ENCODE measurements at regions not wholly inside any gene's neighbourhood (a gene's known extent, or its start where the extent isn't known, plus 50 kb on each side); places are given as distances from the start of the nearest gene placed in this dataset.

DNA sequence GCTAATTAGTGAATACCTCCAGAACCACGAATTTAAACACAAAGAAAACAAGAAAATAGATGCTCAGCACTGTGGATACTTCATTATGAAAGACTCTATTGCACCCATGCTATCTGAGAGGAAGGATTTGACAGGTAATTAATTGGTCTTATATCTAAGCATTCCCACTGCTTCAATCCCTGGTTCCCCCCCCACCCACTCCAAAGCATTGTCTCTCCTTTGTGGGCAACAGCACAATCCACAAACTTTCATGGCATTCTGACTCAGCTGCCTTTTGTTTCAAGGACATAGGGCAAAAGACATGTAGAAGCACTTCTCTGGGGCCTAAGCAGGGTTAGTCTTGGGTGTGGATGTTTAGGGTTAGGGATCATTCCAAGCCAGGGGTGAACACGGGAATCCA is 551.4 kb downstream of the BUD13 start:
- H3K79me2 ChIP-seq (ENCODE audit: insufficient read depth, low read length) = no peaks in the 10 kb centered on the region
- no TSS peak for BruUV-seq (replicated peaks)
- H3K36me3 ChIP-seq (replicated peaks in 1 of 2; ENCODE audit: control insufficient read depth in 1 of 2, insufficient read depth in 2 of 2, low read length in 2 of 2) = no peaks in the 10 kb centered on the region
- FAIRE-seq (no peak), ATAC-seq (no peak), DNase-seq (ENCODE audit: low spot score) (no peak)
- 3% methylated on average over 1 of the region's 2 CpGs for WGBS (ENCODE audit: low lambda C conversion rate)
- CTCF ChIA-PET (ENCODE audit: low intra/inter-chr PET ratio, low total read pairs) = no interaction called here
- no peak overlapping the region for H3K4me2 ChIP-seq (ENCODE audit: low read depth, low read length)
- H3K4me1 ChIP-seq (ENCODE audit: insufficient read depth, low read length) = peaks cover 6% of the 10 kb centered on the region; the same call in 1 of the 2 replicates
- intact Hi-C loops (cut with micrococcal nuclease; ENCODE audit: unreplicated experiment) = no loop called here
- H3K27me3 ChIP-seq (ENCODE audit: control insufficient read depth in 1 of 2, insufficient read depth in 2 of 2, low read length in 2 of 2) = peaks cover 0 to 3% of the 10 kb centered on the region in 2 experiments; a peak in 1 of 5 replicates
- no peaks in the 10 kb centered on the region for H3K9me3 ChIP-seq (ENCODE audit: low read length)
- POLR2A ChIA-PET = no interaction called here
- no peak overlapping the region for H3K4me3 ChIP-seq (replicated peaks in 1 of 3; ENCODE audit: insufficient read depth in 1 of 3, low read depth in 2 of 3, low read length in 3 of 3)
- no peak overlapping the region for H3K27ac ChIP-seq (ENCODE audit: extremely low read length, insufficient read depth, low read length)
- H2AFZ ChIP-seq (ENCODE audit: low read length) = no peak overlapping the region
- no peak overlapping the region for H3K9ac ChIP-seq (ENCODE audit: insufficient read depth, low read depth, low read length)
- in situ Hi-C loops (cut with HindIII; ENCODE audit: extremely low pct_ligation_motif_present, low pct_unique_long_range_greater_than_20kb) = no loop called here
- H4K20me1 ChIP-seq (ENCODE audit: insufficient read depth, low read length) = peaks cover 4% of the 10 kb centered on the region; the same call in 1 of the 2 replicates
- TF ChIP-seq JARID2 (CRISPR knock-in tag; IDR thresholded peaks at IDR 0.05; ENCODE audit: insufficient replicate concordance) (no peak), RFX3 (CRISPR knock-in tag; IDR thresholded peaks at IDR 0.05) (no peak), BCL6 (CRISPR knock-in tag; IDR thresholded peaks at IDR 0.05) (no peak), NR2F1 (CRISPR knock-in tag; IDR thresholded peaks at IDR 0.05) (no peak), ZNF383 (CRISPR knock-in tag; IDR thresholded peaks at IDR 0.05; ENCODE audit: borderline replicate concordance) (no peak), AHR (CRISPR knock-in tag; IDR thresholded peaks at IDR 0.05) (no peak), ZNF709 (CRISPR knock-in tag; IDR thresholded peaks at IDR 0.05) (no peak), TBX2 (CRISPR knock-in tag; IDR thresholded peaks at IDR 0.05; ENCODE audit: borderline replicate concordance) (no peak), ZNF121 (CRISPR knock-in tag; IDR thresholded peaks at IDR 0.05) (no peak), EEA1 (CRISPR knock-in tag; IDR thresholded peaks at IDR 0.05; ENCODE audit: borderline replicate concordance) (no peak)
- TF ChIP-seq, protein P1, sequence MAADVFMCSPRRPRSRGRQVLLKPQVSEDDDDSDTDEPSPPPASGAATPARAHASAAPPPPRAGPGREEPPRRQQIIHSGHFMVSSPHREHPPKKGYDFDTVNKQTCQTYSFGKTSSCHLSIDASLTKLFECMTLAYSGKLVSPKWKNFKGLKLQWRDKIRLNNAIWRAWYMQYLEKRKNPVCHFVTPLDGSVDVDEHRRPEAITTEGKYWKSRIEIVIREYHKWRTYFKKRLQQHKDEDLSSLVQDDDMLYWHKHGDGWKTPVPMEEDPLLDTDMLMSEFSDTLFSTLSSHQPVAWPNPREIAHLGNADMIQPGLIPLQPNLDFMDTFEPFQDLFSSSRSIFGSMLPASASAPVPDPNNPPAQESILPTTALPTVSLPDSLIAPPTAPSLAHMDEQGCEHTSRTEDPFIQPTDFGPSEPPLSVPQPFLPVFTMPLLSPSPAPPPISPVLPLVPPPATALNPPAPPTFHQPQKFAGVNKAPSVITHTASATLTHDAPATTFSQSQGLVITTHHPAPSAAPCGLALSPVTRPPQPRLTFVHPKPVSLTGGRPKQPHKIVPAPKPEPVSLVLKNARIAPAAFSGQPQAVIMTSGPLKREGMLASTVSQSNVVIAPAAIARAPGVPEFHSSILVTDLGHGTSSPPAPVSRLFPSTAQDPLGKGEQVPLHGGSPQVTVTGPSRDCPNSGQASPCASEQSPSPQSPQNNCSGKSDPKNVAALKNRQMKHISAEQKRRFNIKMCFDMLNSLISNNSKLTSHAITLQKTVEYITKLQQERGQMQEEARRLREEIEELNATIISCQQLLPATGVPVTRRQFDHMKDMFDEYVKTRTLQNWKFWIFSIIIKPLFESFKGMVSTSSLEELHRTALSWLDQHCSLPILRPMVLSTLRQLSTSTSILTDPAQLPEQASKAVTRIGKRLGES (CRISPR knock-in tag; IDR thresholded peaks at IDR 0.05; ENCODE audit: borderline replicate concordance) = no peak
- TF ChIP-seq, protein P2, sequence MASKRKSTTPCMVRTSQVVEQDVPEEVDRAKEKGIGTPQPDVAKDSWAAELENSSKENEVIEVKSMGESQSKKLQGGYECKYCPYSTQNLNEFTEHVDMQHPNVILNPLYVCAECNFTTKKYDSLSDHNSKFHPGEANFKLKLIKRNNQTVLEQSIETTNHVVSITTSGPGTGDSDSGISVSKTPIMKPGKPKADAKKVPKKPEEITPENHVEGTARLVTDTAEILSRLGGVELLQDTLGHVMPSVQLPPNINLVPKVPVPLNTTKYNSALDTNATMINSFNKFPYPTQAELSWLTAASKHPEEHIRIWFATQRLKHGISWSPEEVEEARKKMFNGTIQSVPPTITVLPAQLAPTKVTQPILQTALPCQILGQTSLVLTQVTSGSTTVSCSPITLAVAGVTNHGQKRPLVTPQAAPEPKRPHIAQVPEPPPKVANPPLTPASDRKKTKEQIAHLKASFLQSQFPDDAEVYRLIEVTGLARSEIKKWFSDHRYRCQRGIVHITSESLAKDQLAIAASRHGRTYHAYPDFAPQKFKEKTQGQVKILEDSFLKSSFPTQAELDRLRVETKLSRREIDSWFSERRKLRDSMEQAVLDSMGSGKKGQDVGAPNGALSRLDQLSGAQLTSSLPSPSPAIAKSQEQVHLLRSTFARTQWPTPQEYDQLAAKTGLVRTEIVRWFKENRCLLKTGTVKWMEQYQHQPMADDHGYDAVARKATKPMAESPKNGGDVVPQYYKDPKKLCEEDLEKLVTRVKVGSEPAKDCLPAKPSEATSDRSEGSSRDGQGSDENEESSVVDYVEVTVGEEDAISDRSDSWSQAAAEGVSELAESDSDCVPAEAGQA (IDR thresholded peaks at IDR 0.05; ENCODE audit: low read depth) = no peak
- TF ChIP-seq, protein P2 (CRISPR knock-in tag; IDR thresholded peaks at IDR 0.05; ENCODE audit: borderline replicate concordance) = no peak
- TF ChIP-seq, protein P3, sequence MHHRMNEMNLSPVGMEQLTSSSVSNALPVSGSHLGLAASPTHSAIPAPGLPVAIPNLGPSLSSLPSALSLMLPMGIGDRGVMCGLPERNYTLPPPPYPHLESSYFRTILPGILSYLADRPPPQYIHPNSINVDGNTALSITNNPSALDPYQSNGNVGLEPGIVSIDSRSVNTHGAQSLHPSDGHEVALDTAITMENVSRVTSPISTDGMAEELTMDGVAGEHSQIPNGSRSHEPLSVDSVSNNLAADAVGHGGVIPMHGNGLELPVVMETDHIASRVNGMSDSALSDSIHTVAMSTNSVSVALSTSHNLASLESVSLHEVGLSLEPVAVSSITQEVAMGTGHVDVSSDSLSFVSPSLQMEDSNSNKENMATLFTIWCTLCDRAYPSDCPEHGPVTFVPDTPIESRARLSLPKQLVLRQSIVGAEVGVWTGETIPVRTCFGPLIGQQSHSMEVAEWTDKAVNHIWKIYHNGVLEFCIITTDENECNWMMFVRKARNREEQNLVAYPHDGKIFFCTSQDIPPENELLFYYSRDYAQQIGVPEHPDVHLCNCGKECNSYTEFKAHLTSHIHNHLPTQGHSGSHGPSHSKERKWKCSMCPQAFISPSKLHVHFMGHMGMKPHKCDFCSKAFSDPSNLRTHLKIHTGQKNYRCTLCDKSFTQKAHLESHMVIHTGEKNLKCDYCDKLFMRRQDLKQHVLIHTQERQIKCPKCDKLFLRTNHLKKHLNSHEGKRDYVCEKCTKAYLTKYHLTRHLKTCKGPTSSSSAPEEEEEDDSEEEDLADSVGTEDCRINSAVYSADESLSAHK (CRISPR knock-in tag; IDR thresholded peaks at IDR 0.05; ENCODE audit: borderline replicate concordance) = no peak

Data from HepG2 (cell line).